Ascending aorta (tissue), 2 donors: ENCODE measurements at regions not wholly inside any gene's neighbourhood (a gene's known extent, or its start where the extent isn't known, plus 50 kb on each side); places are given as distances from the start of the nearest gene placed in this dataset.

ENCODE experiments used
- DNase-seq, 2 donors: peaks; one replicate each; pipeline ENCODE4 v3.0.0-alpha.2; 2019; ENCODE audit warnings: low spot score in 2 of 2
- H3K27ac ChIP-seq, 2 donors: fragments of 200-600 bp; sonication (generic); one replicate each; pipeline ENCODE4 v1.5.1; 2016 to 2017; ENCODE audit warnings: mild to moderate bottlenecking in 1 of 2
- H3K27me3 ChIP-seq: fragments of 200-600 bp; sonication (generic); one replicate; pipeline ENCODE4 v1.5.1; 2017
- H3K36me3 ChIP-seq, 2 donors: fragments of 200-600 bp; sonication (generic); one replicate each; pipeline ENCODE4 v1.5.1; 2016
- H3K4me1 ChIP-seq, 2 donors: fragments of 200-600 bp; sonication (generic); one replicate each; pipeline ENCODE4 v1.5.1; 2016 to 2017; ENCODE audit warnings: mild to moderate bottlenecking in 1 of 2
- H3K4me3 ChIP-seq, 2 donors: fragments of 200-600 bp; sonication (generic); one replicate each; pipeline ENCODE4 v1.5.1; 2016 to 2017; ENCODE audit warnings: mild to moderate bottlenecking in 1 of 2
- H3K9me3 ChIP-seq, 2 donors: fragments of 200-600 bp; sonication (generic); one replicate each; pipeline ENCODE4 v1.5.1; 2016
- CTCF ChIP-seq, 3 experiments: fragments of 200-600 bp in 2 of 3; fragments of 450-650 bp in 1 of 3; sonication (generic) in 2 of 3; IDR thresholded peaks; one replicate each; pipeline ENCODE4 v1.5.1; 2016 to 2019; ENCODE audit warnings: antibody characterized with exemption in 3 of 3, mild to moderate bottlenecking in 1 of 3, moderate library complexity in 1 of 3
- intact Hi-C: fragments of 100-400 bp; cut with DNase I; formaldehyde crosslinking; loops from one replicate; pipeline ENCODE4 v1.15.1; 2023

DNA sequence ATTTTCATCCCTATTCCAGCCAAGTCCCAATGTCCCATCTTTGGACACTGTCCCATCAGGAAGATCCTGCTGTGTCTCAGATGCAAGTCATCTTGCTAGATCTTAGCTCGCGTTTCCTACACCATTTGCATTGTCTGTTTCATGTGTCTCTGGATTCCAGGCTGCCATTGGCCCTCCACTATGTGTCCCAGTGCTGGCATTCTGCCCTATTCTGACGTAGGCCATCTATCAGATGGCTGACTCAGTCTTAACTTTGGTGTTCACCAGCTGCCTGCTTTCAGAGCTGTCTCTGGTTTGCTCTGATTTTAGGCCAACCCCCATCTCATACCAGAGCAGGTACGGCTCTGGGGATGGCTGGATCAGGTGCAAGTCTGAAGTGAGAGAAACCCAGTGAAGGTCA, 300.9 kb upstream of the ASIC2 start:
- no peak for TF ChIP-seq CTCF (IDR thresholded peaks at IDR 0.05)
- no peak overlapping the region for H3K27ac ChIP-seq
- no peak for DNase-seq
- no peaks in the 10 kb centered on the region for H3K9me3 ChIP-seq
- intact Hi-C loops = no loop called here
- H3K4me1 ChIP-seq = no peaks in the 10 kb centered on the region
- H3K27me3 ChIP-seq = no peaks in the 10 kb centered on the region
- no peak overlapping the region for H3K4me3 ChIP-seq
- no peaks in the 10 kb centered on the region for H3K36me3 ChIP-seq

DNA sequence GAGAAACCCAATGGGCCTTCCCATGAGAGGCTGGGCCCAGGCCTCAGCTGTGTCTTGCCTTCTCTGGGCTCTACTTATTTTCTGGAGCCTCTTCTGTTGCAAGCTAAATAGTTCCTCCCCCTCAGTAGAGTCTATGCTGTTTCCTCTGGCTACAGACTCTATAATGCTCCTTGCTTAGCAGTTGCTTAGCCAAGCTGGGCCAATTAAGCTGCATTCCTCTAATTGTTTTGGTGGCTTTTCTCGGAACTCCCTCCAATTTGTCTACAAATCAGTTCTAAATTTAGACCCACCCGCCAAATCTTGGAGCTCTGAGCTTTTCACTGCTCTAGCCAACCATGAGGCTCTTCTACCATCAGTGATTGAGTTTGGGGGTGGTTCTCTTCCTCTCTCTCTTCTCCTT, 302.7 kb upstream of the ASIC2 start:
- TF ChIP-seq CTCF (IDR thresholded peaks at IDR 0.05) = no peak

GRCh38 chr17:33596899-33597298, 303.8 kb upstream of the ASIC2 start:
- Histone ChIP-seq H3K4me3 (no peak overlapping the region), H3K9me3 (no peaks in the 10 kb centered on the region), H3K27ac (no peak overlapping the region), H3K27me3 (no peaks in the 10 kb centered on the region), H3K4me1 (no peaks in the 10 kb centered on the region), H3K36me3 (no peaks in the 10 kb centered on the region)
- intact Hi-C loops = no loop called here
- no peak for DNase-seq
- TF ChIP-seq CTCF (IDR thresholded peaks at IDR 0.05) = no peak

More for the DNA sequence above, 302.7 kb upstream of the ASIC2 start:
- Histone ChIP-seq H3K36me3 (no peaks in the 10 kb centered on the region), H3K27me3 (no peaks in the 10 kb centered on the region), H3K27ac (no peak overlapping the region), H3K4me3 (no peak overlapping the region), H3K9me3 (no peaks in the 10 kb centered on the region), H3K4me1 (no peaks in the 10 kb centered on the region)
- intact Hi-C loops = no loop called here
- DNase-seq = no peak

DNA sequence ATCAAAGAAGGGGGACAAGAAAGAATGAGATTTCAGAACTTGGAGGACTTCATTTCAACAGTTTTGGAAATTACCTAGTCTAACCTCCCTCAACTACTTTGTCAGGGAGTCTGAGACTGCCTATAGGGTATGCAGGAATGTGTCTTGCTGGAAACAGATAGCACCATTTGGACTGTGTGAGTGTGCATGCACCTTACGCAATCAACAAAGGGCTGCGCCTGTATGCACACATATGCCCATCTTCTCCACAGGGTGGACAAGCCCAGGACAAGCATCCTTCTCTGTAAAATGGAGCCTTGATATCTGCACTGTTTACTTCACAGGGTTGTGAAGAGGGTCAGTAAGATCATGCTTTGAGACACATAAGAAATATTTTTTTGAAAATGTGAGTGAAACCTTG, 305.7 kb upstream of the ASIC2 start:
- Histone ChIP-seq H3K9me3 (no peaks in the 10 kb centered on the region), H3K27me3 (no peaks in the 10 kb centered on the region), H3K27ac (no peak overlapping the region), H3K4me1 (no peaks in the 10 kb centered on the region), H3K36me3 (no peaks in the 10 kb centered on the region), H3K4me3 (no peak overlapping the region)
- no peak for TF ChIP-seq CTCF (IDR thresholded peaks at IDR 0.05)
- no peak for DNase-seq
- intact Hi-C loops = no loop called here

- H3K4me3 ChIP-seq = no peak overlapping the region
- H3K27ac ChIP-seq = no peak overlapping the region
- intact Hi-C loops = no loop called here
- no peaks in the 10 kb centered on the region for H3K27me3 ChIP-seq
- H3K4me1 ChIP-seq = no peaks in the 10 kb centered on the region
- no peak for TF ChIP-seq CTCF (IDR thresholded peaks at IDR 0.05)
- DNase-seq = no peak
- no peaks in the 10 kb centered on the region for H3K36me3 ChIP-seq
- no peaks in the 10 kb centered on the region for H3K9me3 ChIP-seq
These were observed 309.9 kb upstream of the ASIC2 start for GRCh38 chr17:33602981-33603380.

DNA sequence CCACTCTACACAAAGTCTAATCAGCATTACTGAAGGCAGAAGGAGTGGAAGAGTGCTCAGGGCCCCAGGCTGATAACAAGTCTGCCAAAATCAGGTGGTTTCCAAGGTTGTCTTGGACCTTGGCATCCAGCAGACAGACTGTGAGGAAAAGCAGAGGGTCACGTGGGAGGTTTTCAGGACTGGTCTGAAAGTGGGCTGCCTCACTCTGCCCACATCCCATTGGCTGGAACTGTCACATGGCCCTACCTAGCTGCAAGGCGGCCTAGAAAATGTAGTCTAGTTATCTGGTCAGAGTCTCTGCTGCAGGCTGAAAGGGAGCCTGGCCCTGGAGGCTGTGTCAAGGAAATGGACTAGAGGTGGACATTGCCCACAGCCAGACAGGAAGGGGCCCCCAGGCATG, 310.7 kb upstream of the ASIC2 start:
- DNase-seq = no peak
- Histone ChIP-seq H3K4me3 (no peak overlapping the region), H3K27me3 (no peaks in the 10 kb centered on the region), H3K9me3 (no peaks in the 10 kb centered on the region), H3K27ac (no peak overlapping the region), H3K4me1 (no peaks in the 10 kb centered on the region), H3K36me3 (no peaks in the 10 kb centered on the region)
- intact Hi-C loops = no loop called here
- no peak for TF ChIP-seq CTCF (IDR thresholded peaks at IDR 0.05)
